SK-N-SH (cell line): ENCODE measurements at regions not wholly inside any gene's neighbourhood (a gene's known extent, or its start where the extent isn't known, plus 50 kb on each side); places are given as distances from the start of the nearest gene placed in this dataset.

Experiments used
- CTCF ChIA-PET: fragments of 300-600, 350-600 bp; formaldehyde crosslinking; extraction: SDS; loops from one replicate; lab custom pipeline; 2021; lab: Yijun Ruan, JAX
- POLR2A ChIA-PET: fragments of 350-600 bp; sonication (Branson Sonifier 250); formaldehyde crosslinking; extraction: SDS; loops from one replicate; lab custom pipeline; 2020; ENCODE audit warnings: antibody characterized with exemption, inconsistent platforms; lab: Yijun Ruan, JAX
- DNase-seq: peaks from one replicate; pipeline ENCODE4 v3.0.0; 2012
- H2AFZ ChIP-seq: fragments of 200-600 bp; sonication (generic); 2 replicates; pipeline ENCODE4 v1.8.1; 2016; ENCODE audit warnings: antibody characterized with exemption, mild to moderate bottlenecking, low read depth
- H3F3A ChIP-seq: fragments of 200-600 bp; sonication (generic); replicated peaks from 2 replicates; pipeline ENCODE3; 2016; ENCODE audit warnings: antibody characterized with exemption, mild to moderate bottlenecking; ENCODE audit not compliant: insufficient read depth
- H3K27ac ChIP-seq, 2 experiments: fragments of 200-500 bp in 1 of 2; fragments of 200-600 bp in 1 of 2; sonication (Bioruptor generic) in 1 of 2; sonication (generic), shearing (Covaris generic) in 1 of 2; 2 replicates each; pipeline versions ENCODE4 v1.5.1 to v1.6.1; 2014 to 2016; ENCODE audit warnings: low read depth in 2 of 2, inconsistent platforms in 1 of 2, low read length in 1 of 2, mild to moderate bottlenecking in 1 of 2, mixed read lengths in 1 of 2
- H3K27me3 ChIP-seq: fragments of 200-600 bp; sonication (generic), shearing (Covaris generic); 2 replicates; pipeline ENCODE4 v1.6.1; 2016; ENCODE audit warnings: mixed run types; ENCODE audit not compliant: insufficient read depth
- H3K36me3 ChIP-seq, 2 experiments: fragments of 200-500 bp in 1 of 2; fragments of 200-600 bp in 1 of 2; sonication (Bioruptor generic) in 1 of 2; sonication (generic) in 1 of 2; replicated peaks in 1 of 2; 2 replicates each; pipeline versions ENCODE3 to v1.5.1; 2014 to 2016; ENCODE audit warnings: low read length in 1 of 2, mild to moderate bottlenecking in 1 of 2; ENCODE audit not compliant: insufficient read depth in 2 of 2, control insufficient read depth in 1 of 2
- H3K4me1 ChIP-seq, 2 experiments: fragments of 200-500 bp in 1 of 2; fragments of 200-600 bp in 1 of 2; sonication (Bioruptor generic) in 1 of 2; sonication (generic), shearing (Covaris generic) in 1 of 2; 2 replicates each; pipeline versions ENCODE4 v1.5.1 to v1.6.1; 2014 to 2016; ENCODE audit warnings: low read depth in 1 of 2, low read length in 1 of 2, mixed run types in 1 of 2; ENCODE audit not compliant: insufficient read depth in 2 of 2, control insufficient read depth in 1 of 2
- H3K4me2 ChIP-seq: fragments of 200-600 bp; sonication (generic), shearing (Covaris generic); 2 replicates; pipeline ENCODE4 v1.6.1; 2017; ENCODE audit warnings: mixed run types
- H3K4me3 ChIP-seq, 2 experiments: fragments of 200-500 bp in 1 of 2; fragments of 200-600 bp in 1 of 2; sonication (Bioruptor generic) in 1 of 2; sonication (generic), shearing (Covaris generic) in 1 of 2; 2 replicates each; pipeline versions ENCODE4 v1.5.1 to v1.8.1; 2014 to 2016; ENCODE audit warnings: low read depth in 2 of 2, inconsistent platforms in 1 of 2, low read length in 1 of 2, mild to moderate bottlenecking in 1 of 2, mixed read lengths in 1 of 2, moderate library complexity in 1 of 2
- H3K79me2 ChIP-seq: fragments of 200-600 bp; sonication (generic); 2 replicates; pipeline ENCODE4 v1.8.1; 2017; ENCODE audit warnings: mild to moderate bottlenecking; ENCODE audit not compliant: insufficient read depth
- H3K9ac ChIP-seq: fragments of 200-600 bp; sonication (generic); 2 replicates; pipeline ENCODE4 v1.6.1; 2017; ENCODE audit warnings: mixed run types
- H3K9me2 ChIP-seq: fragments of 200-600 bp; sonication (generic); 2 replicates; pipeline ENCODE4 v1.6.1; 2017; ENCODE audit warnings: mixed run types
- H3K9me3 ChIP-seq: fragments of 200-600 bp; sonication (generic); 2 replicates; pipeline ENCODE4 v1.6.1; 2017; ENCODE audit warnings: mixed run types, mild to moderate bottlenecking, moderate library complexity
- H4K20me1 ChIP-seq: fragments of 200-600 bp; sonication (generic); 2 replicates; pipeline ENCODE4 v1.6.1; 2017; ENCODE audit warnings: mild to moderate bottlenecking, mixed run types; ENCODE audit not compliant: insufficient read depth
- CTCF ChIP-seq: fragments of 200-600 bp; sonication (generic); IDR thresholded peaks from 2 replicates; pipeline ENCODE4 v1.6.1; 2017; ENCODE audit warnings: antibody characterized with exemption, mild to moderate bottlenecking, moderate library complexity
- EZH2phosphoT487 ChIP-seq: fragments of 200-600 bp; sonication (generic); IDR thresholded peaks from 2 replicates; pipeline ENCODE4 v1.6.1; 2017; ENCODE audit warnings: low read depth, mixed run types, mild to moderate bottlenecking, antibody characterized with exemption, moderate library complexity, borderline replicate concordance
- FOSL2 ChIP-seq: IDR thresholded peaks from 2 replicates; pipeline ENCODE4 v1.4.0; 2012; ENCODE audit warnings: low read depth, mild to moderate bottlenecking, moderate library complexity, borderline replicate concordance
- FOXJ3 ChIP-seq: sonication (generic); formaldehyde crosslinking; IDR thresholded peaks from 2 replicates; pipeline ENCODE4 v1.5.1; 2020; ENCODE audit warnings: mild to moderate bottlenecking, missing genetic modification reagents
- GABPA ChIP-seq: IDR thresholded peaks from 2 replicates; pipeline ENCODE4 v1.4.0; 2012; ENCODE audit warnings: low read depth, mild to moderate bottlenecking
- JUND ChIP-seq: IDR thresholded peaks from 2 replicates; pipeline ENCODE4 v1.4.0; 2012
- MAX ChIP-seq: IDR thresholded peaks from 2 replicates; pipeline ENCODE4 v1.4.0; 2012; ENCODE audit warnings: low read depth
- MXI1 ChIP-seq: IDR thresholded peaks from 2 replicates; pipeline ENCODE4 v1.6.1; 2012; ENCODE audit warnings: mild to moderate bottlenecking, low read depth, low read length, improper control_type of control experiment
- NRF1 ChIP-seq: IDR thresholded peaks from 2 replicates; pipeline ENCODE4 v1.6.1; 2012; ENCODE audit warnings: low read depth, mild to moderate bottlenecking, low read length
- PBX3 ChIP-seq: IDR thresholded peaks from 2 replicates; pipeline ENCODE4; 2012
- POLR2AphosphoS5 ChIP-seq: IDR thresholded peaks from 2 replicates; pipeline ENCODE4 v1.6.1; 2012; ENCODE audit warnings: low read depth, low read length
- RCOR1 ChIP-seq: fragments of 150-350 bp; IDR thresholded peaks from 2 replicates; pipeline ENCODE4 v1.6.1; 2017; ENCODE audit warnings: antibody characterized with exemption, low read length
- REST ChIP-seq: IDR thresholded peaks from 2 replicates; pipeline ENCODE4 v1.6.1; 2012; ENCODE audit warnings: mild to moderate bottlenecking, low read depth, low read length, moderate library complexity
- RFX5 ChIP-seq: IDR thresholded peaks from 2 replicates; pipeline ENCODE4 v1.6.1; 2012; ENCODE audit warnings: mild to moderate bottlenecking, improper control_type of control experiment, low read length
- RXRA ChIP-seq: IDR thresholded peaks from 2 replicates; pipeline ENCODE4 v1.4.0; 2012; ENCODE audit warnings: low read depth, mild to moderate bottlenecking, borderline replicate concordance
- SIN3A ChIP-seq: IDR thresholded peaks from 2 replicates; pipeline ENCODE4 v1.6.1; 2012; ENCODE audit warnings: low read depth, mild to moderate bottlenecking, low read length, moderate library complexity, borderline replicate concordance
- SMC3 ChIP-seq: IDR thresholded peaks from 2 replicates; pipeline ENCODE4 v1.6.1; 2012; ENCODE audit warnings: low read depth, low read length, improper control_type of control experiment
- TCF12 ChIP-seq: IDR thresholded peaks from 2 replicates; pipeline ENCODE4 v1.4.0; 2012
- YY1 ChIP-seq: IDR thresholded peaks from 2 replicates; pipeline ENCODE4 v1.4.0; 2012; ENCODE audit warnings: low read depth, mild to moderate bottlenecking
- ZBTB33 ChIP-seq: IDR thresholded peaks from 2 replicates; pipeline ENCODE4 v1.4.0; 2012; ENCODE audit warnings: low read depth, borderline replicate concordance
- WGBS: methylation state at CpG from one replicate; pipeline ENCODE4 v1.1.6; 2017; ENCODE audit warnings: low lambda C conversion rate; 5-methylcytosine and 5-hydroxymethylcytosine counted together

GRCh38 chr15:70190965-70191364 is 93.2 kb upstream of the TLE3 start:
- WGBS, result 81% methylated on average over 3 of the region's 5 CpGs
- Histone ChIP-seq H4K20me1 (no peaks in the 10 kb centered on the region), H3F3A (no peaks in the 10 kb centered on the region), H3K4me3 (no peak overlapping the region), H3K9me3 (no peaks in the 10 kb centered on the region), H3K4me1 (peaks cover 8 to 42% of the 10 kb centered on the region in 2 experiments), H3K27ac (no peak overlapping the region), H3K4me2 (no peak overlapping the region), H3K9me2 (no peaks in the 10 kb centered on the region), H2AFZ (no peak overlapping the region), H3K36me3 (no peaks in the 10 kb centered on the region), H3K27me3 (no peaks in the 10 kb centered on the region), H3K79me2 (no peaks in the 10 kb centered on the region), H3K9ac (no peak overlapping the region)
- ChIA-PET POLR2A (no interaction called here), CTCF (interaction anchor here (0.7 kb wide), 1 partner anchor 9 kb away, joined by 3 read pairs; no protein-coding TSS in a partner anchor)
- TF ChIP-seq PBX3 (no peak), MAX (no peak), MXI1 (no peak), POLR2AphosphoS5 (no peak), NRF1 (no peak), FOSL2 (no peak), SMC3 (no peak), RCOR1 (no peak), SIN3A (no peak), GABPA (no peak), ZBTB33 (no peak), REST (no peak), YY1 (no peak), RFX5 (no peak), TCF12 (no peak), RXRA (no peak), JUND (no peak), EZH2phosphoT487 (no peak), CTCF (no peak), FOXJ3 (CRISPR knock-in tag) (no peak)
- no peak for DNase-seq
